ENCODE measurements at regions not wholly inside any gene's neighbourhood (a gene's known extent, or its start where the extent isn't known, plus 50 kb on each side); places are given as distances from the start of the nearest gene placed in this dataset.
"Not testable (repeated sequence)": the region's sequence is repeated elsewhere in the genome, so short reads cannot be mapped to it uniquely, and the experiment has no call there.

GRCh38 chr6:51430589-51430988 lies 611.9 kb downstream of the TFAP2B start:
- DNase-seq, result no peak

DNA sequence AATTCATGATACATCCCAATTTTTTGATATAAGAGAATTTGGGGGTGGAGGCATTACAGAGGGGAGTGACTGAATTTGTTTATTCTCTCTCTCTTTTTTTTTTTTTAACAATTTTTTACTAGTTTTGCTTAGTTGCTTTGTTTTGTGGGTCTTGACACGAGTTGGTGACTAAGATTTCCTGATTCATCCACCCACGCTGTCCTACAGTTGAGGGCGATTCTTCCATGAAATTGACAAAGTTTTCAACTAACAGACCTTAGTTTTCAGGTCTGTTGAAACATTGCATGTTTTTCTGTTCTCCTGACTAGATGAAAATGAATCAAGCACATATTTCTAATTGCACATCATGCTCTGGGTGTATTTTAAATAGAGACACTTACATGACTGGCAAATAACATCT lies 613.8 kb downstream of the TFAP2B start:
- DNase-seq, result no peak

- DNase-seq, result no peak
Observed at GRCh38 chr6:51450248-51450957, 631.7 kb downstream of the TFAP2B start.

DNA sequence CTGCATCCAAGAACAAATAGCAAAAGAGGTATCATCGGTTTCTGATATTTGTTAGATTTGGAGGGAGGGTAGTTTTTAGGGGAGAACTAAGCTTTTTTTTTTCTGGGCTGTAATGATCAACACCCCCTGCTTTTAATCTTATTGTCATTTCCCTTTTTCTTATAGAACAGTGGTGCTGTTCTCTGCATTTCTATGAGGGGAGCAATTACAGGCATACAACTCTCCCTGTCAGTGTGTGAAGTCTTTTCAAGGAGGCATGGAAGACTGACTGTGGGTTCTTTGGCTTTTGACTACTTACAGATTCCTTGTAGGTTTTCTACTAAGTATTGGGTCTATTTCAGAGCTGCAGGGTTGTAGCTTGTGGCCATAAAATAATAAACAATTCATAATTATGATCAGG lies 632.3 kb downstream of the TFAP2B start:
- no peak for DNase-seq

GRCh38 chr6:51456282-51456681 lies 631.1 kb downstream of the PKHD1 start:
- no peak for DNase-seq

GRCh38 chr6:51459958-51460357 lies 627.5 kb downstream of the PKHD1 start:
- no peak for DNase-seq

DNA sequence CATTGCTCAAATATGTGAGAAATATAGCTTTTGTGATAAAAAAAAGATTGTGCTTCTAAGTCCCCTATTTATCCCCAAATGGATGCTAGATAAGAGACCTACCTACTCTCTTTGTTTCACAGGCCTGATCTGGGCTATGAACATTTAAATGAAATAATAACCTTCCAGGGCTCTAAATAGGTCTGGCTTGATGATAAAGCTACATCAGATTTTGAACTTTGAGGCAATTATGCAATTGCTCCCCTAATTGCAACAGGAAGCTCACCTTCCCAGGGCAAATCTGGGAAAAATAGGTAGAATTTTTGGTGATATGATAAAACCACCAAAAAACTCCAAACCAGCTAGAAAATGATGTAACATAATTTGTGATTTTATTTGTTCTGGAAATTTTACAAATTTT lies 624.5 kb downstream of the PKHD1 start:
- no peak for DNase-seq

GRCh38 chr6:51463321-51463720 lies 624.1 kb downstream of the PKHD1 start:
- no peak for DNase-seq

DNA sequence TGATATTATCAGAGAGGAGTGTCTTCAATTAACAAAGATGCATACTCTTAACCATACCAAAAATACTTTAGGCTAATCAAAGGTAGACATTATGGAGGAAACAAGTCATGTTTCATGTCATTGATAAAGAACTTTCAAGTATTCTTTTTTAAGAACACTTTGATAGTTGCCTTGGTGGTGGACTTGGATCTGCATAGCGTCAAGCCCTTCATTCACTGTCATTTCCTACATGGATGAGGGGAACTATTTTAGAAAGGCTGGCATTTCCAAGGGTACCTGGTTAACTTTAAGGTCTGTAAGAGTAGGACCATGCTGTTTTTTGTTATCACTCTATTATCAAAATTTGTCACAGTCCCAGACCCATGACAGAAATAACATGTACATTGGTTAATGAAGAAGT lies 622.5 kb downstream of the PKHD1 start:
- DNase-seq, result no peak

DNA sequence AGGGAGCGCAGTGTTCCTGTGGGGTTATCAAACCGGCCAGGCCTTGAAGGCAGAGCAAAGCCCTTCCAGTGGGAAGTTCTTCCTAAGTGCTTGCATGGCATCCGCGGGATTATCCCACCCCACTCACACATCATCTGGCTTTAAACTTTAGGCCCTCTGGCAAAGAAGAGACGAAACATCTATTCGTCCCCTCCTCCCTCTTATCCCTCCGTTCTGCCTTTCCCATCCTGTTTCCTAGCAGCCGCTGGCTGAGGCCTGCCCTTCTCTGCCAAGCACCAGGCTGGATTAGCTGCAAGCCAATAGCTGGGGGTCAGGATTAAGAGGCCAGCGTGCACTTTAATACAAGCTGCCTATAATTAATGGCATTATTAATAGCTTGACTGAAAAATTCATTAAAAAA lies 621.0 kb downstream of the PKHD1 start:
- DNase-seq, result no peak

DNA sequence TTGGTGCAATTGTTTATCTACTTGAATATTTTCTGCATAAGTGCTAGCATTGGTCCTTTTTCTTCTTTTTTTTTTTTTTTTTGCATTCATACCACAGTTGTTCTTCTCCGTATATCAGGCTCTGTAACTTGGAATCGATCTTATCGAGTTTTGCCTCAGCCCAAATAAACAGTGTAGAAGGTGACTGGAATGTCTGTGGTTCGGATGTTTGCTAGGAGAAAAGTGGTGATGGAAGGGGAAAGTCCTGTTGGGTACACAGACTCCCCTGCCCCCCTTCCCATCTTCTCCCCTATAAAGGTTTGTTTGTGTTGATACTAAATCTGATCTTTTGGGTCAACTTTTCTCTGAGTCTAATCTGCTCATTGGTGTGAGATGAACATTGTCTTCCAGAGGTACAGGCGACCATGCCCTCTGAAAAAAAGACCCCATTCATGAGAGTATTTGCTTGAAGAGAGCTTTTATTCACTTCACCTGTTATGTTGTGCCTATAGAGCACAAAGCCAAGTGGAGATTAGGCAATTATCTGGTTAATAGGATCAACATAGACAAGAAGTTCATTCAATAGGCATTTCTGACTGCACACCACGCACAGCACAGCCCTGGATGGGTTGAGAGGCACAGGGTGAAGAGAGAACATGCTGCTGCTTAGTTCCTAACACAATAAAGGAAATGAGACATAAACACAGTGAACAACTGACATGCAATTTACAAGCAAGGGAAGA lies 620.0 kb downstream of the PKHD1 start:
- DNase-seq, result no peak

DNA sequence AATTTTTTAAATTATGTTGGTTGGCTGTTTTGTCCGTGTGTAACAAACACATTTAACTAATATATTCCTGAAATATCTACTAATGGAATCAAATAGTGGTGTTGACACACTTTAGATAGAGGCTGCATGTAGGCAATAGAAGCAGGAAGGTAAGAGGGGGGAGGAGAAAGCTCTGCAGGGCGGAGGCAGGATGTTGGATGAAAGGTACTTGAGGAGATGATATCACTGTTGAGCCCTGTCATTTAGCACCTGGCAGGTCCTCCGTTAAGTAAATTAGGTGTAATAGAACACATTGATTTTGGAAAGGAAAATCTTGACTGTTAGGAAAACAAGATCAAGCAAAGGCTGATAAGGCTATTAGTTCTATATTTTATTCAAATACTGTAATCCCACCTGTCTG lies 618.7 kb downstream of the PKHD1 start:
- DNase-seq, result no peak

DNA sequence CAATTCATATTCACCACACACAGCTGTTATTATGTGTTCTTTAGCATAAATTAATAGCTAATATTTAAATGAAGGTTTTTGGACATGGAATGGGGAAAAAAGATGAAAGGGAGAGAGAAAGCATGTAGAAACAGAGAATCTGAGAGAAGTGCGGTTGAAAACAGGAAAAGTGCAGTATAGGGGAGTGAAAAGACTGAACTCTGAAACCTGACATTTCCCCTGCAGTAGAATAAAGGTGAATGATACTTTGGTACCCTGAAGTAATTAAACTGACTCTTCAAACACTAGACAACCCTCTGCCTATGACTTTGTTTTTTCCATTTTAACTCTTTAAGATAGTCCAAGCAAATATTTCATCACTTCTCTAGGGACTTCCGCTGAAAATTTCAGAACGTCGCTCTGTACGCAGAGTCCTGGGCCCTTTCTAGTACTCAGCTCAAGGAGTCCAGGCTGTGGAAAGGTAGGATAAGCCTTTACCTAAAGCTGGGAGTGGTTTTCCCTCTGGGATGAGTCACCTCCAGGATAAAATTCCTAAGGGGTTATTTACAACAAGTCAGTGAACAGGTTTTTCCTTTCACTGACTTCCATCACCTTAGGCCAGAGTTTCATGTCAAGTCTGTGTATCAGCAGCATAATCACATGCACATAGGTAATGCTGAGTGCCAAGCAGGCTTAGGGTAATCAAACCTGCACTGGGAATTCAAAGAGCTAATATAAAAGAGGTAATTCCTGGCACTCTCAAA lies 614.5 kb downstream of the PKHD1 start:
- DNase-seq, result no peak

GRCh38 chr6:51474022-51474975 lies 613.1 kb downstream of the PKHD1 start:
- no peak for DNase-seq

DNA sequence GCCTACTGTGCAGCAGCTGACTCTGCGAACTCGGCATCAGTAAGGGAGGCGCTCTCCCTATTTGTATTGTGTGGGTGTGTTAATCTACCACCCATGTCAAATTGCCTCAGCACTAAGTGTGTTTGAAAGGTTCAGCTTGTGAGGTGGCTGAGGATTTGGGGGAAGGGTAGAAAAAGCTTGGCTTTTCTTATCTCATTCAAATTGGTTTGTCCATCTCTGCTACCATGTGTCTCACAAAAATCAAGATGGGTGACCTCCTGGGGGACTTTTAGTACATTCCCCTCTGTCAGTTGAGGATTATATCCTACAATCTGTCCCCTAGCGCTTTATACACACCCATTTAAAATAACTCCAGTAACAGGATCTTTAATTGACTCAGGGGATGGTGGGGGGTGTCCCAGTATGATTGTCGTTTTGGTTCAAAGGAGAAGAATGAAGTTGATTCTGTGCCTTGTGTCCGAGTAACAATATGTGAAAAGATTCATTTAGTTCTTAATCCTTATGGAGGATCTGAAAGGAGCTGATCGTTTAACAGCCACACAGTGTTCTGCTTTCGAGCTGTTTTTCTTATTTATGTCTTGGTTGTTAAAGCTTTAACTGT lies 609.6 kb downstream of the PKHD1 start:
- DNase-seq, result no peak

GRCh38 chr6:51479296-51479695 lies 608.1 kb downstream of the PKHD1 start:
- DNase-seq, result no peak

- no peak for DNase-seq
Observed at GRCh38 chr6:51480040-51480439, 607.4 kb downstream of the PKHD1 start.

- not testable (repeated sequence) for DNase-seq
Observed at GRCh38 chr6:51485869-51486268, 601.5 kb downstream of the PKHD1 start.

DNA sequence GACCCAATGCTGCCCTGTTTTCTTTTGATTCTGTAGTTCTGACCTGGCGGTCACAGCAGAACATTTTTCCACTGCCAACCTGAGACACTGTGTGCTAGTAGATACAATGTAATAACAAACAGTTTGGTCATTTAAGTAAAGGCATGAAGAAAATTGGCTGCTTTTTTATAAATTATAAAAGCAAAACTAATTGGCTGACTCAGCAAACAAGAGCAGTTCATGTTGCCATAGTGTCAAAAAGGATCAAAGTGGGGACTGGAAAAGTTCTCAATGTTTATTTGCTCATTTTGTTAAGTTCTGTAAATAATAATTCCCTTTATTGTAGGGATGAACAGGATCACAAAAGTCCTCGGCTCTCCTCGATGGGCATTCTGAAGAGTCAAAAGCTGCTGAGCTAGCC lies 599.5 kb downstream of the PKHD1 start:
- no peak for DNase-seq

DNA sequence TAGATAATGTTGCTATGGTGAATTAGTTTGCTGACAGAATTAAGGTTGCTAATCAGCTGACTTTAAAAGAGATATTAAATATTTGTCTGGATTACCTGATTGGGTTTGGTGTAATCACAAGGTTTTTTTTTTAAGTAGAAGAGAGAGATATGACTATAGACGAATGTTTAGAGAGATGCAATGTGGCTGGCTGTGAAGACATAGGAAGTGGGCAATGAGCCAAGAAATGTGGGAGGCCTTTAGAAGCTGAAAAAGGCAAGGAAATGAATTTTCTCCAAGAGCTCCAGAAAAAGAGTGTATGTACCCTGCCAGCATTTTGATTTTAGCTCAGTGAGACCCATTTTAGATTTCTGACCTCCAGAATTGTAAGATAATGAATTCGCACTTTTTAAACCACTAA lies 598.3 kb downstream of the PKHD1 start:
- DNase-seq, result no peak

DNA sequence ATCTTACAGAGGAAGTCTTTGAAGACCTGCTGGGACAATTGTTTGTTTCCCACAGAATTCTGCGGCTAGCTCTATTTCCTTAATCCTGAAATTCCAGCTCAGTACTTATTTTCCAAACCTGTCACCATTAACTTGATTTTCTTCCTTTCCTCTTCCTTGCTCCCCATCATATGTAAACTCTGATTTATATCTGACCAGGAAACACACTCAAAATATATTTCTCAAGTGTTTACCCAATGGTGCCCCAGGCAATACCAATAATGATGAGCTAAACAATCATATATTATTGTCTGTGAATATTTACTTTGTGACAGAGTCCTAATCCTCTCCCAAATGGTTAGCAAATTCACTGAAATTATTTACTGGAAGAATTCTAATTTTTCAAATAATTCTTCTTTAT lies 597.3 kb downstream of the PKHD1 start:
- no peak for DNase-seq

DNA sequence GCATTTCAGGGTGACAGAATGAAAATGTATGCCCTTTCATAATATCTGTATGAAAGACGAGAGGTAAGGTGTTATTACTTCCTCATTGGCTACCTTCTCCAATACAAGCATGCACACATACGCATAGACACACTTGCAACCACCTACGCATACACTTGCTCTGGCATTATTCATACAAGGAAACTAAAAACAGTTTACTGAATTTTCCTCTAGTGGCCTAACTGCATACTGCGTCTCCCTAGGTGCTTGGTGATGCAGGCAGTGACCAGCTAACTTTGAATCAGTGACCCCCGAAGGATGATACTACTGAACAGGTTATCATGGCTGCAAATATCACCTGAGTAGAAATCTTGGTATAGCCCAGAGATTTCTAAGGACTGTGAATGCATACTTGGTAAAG lies 593.1 kb downstream of the PKHD1 start:
- DNase-seq, result no peak

Data from T1000 (cell line).